CD4-positive, alpha-beta T cell treated with Interleukin-17A for 1 hour (primary cell): ENCODE measurements at regions not wholly inside any gene's neighbourhood (a gene's known extent, or its start where the extent isn't known, plus 50 kb on each side); places are given as distances from the start of the nearest gene placed in this dataset.

Source experiments
- DNase-seq: peaks from one replicate; pipeline ENCODE4 v3.0.0-alpha.2; 2020

DNA sequence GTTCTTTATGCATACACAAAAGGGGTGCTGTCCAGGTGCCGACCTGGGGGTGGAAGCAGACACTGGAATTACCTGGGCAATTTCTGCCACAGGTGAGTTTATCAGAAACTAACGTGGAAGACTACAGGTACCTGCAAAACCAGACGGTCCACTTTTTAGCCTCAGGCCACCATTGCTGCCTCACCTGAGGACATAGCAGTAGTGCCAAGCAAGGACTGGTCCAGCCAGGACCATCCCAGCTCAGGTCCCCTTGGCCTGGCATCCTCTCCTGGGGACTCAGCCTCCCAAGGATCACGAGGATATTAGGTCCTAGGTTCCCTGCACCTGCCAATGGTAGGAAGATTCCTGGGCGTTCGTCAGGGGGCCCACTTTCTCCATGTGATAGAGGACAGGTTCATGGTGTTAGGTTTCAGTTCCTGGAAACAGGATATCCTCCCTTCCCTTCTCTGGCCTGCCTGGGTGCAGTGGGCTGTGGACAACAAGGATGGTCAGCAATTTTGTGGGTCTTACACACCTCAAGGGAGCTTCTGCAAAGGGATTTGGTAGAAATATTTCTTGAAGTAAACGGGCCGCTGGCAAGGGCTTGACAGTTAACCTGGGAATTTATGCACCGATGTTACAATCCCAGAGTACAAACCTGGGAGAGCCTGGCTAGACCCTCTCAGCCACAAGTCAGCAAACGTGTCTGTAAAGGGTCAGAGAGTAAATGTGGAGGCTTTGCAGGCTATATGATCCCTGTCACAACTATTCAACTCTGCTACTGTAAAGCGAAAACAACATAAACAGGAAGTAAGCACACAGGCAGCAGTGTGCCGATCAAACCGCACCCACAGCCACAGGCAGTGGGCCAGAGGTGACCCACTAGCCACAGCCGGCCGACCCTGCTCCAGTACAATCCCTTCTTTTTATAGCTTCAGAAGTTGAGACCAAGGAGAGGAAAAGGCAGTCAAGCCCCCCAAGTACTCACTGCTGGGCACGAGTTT lies 71.4 kb upstream of the RAB4A start:
- peak; percentile 45 for DNase-seq

DNA sequence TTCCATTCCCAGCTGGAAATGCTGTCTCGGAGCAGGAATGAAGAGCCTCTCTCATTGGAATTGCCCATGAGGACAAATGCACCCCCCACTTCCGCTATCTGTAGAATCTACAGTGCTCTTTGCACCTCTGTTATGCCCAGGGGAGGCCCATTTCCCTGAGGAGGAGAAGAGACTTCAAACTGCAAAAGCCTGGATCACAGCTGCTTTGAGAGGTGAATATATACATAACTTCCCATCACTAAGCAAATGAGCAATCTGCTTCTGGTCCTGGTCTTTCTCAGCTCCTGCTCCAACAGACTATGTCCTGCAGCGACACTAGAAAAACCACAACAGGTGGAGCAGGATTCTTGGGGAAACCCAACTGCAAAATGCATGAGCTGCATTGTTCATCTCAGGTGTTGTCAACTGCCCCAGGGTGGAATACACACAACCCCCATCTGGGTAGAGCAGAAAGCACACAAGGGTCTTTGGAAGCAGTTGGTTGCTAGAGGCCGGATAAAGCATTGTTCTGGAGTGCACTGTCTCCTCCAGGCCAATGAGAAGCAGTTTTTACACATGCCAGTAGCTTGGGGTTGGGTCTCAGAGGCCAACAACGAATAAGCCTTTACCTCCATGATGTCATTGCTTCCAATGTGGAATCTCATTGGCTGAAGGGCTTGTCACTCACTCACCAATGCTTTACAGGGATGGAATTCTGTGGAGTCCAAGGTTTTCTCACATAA lies 67.7 kb upstream of the RAB4A start:
- DNase-seq: no peak

DNA sequence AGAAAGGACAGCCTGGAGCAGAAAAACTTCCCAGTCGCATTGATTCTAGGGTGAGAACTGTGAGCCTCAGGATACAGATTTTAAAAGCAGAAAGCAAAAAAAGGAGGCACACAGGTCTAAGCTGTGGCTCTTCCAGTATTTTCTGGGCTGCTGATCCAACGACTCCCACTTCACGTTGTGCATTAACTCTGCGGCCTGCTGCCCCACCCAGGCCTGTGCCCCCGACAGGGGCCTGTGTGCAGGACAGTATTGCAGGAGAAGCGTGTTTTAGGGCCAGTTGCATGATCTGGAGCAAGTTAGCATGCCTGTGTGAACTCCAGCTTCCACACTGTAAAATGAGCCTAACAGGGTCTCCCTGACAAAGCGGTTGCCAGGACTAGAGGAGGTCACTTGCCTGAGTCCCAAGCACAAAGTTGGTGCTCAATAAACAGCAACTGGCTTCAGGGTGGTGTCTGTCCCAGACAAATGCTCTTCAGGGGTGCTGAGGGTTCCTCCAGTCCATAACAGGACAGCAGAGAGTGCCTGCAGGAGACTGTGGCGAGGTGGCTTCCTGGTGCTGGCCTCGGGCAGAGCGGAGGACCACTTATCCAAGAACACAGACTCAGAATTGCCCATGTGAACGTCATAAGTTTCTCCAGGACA lies 66.8 kb upstream of the RAB4A start:
- no peak for DNase-seq

DNA sequence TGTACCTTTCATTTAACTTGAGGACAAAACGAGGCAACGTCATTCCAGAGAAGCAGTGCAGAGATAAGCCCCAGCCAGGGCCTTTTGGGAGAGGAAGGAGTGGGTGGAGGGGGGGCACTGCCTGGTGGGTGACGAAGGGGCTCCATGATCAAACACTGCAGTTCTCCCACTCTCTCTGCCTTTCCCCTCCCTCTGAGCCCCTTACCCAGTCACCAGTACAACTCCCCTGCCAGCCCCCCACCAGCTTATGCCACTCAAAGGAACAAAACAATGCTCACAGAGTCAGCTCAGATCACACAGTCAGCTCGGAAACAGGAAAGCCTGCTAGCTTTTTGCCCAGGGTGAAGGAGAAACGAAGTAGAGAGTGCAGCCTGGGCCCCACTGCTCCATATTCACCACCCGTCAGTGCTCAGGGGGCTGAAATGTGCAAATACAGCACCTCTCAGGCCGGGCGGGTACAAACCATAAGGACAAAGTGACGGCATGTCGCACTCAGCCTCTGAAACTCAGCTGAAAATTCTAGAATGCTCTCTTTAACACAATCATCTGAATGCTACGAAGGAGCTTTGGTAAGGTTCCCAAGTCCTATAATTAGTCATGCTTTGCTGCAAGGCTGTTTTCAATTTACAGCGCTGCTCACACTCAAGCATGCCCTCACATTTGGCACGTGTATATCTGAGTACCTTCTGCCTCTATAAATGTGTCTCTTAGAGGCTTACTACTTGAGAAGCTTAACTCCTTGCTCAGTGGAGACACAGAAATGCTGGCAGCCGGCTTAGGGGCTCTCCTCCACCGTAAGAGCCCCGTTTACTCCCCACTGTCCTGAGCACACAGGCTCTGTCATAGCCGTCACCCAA lies 65.8 kb upstream of the RAB4A start:
- no peak for DNase-seq

DNA sequence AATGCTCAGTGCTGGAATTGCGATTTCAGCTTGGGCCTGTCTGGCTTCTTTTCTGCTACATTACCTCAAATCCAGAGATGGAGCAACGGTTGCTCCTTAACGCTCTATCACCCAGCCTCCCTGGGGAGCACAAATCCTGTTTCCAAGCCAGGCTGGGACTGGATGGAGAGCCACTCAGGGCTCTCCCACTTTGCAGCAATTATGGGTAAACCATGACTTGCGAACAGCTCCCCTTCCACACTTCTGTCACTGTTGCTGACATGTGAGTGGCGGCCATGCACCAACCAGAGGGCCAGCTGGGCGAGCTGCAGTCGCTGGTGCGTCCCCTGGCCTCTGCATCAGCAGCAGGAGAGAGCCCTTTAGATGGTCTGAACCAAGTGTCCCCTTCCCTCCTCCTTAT lies 65.1 kb upstream of the RAB4A start:
- no peak for DNase-seq

DNA sequence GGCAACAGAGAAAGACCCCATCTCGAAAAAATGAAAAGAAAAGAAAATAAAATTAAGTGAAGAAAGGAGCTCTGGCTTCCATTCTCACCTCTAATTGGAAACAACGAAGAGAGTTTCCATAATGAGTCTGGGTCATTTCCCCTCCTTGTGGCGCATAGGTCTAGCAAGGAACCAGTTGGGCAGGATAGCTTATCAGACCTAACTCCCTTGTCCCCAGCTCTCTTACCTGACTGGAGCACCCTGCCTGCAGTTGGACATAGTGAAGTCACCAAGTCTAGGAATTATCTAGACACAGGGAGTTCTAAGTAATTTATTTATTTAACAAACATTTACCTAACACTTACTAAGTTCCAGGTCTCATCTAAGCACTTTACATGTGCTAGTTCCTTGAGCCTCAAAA lies 63.0 kb upstream of the RAB4A start:
- no peak for DNase-seq

DNA sequence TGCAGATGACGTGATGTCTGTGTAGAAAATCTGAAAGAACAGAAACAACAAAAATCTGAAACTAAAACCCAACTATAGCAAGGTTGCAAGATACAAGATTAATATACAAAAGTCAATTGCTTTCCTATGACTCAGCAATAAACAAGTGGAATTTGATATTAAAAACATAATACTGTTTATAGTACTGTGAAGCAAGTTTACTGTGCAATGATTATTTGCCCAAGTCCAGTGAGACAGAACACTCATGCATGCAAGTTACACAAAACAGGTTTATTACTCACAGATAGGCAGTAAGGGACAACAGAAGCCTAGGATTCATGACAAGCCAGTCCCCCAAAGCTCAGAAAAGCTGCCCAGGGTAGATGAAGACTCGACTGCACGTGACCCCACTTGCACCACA lies 62.4 kb upstream of the RAB4A start:
- DNase-seq: no peak

DNA sequence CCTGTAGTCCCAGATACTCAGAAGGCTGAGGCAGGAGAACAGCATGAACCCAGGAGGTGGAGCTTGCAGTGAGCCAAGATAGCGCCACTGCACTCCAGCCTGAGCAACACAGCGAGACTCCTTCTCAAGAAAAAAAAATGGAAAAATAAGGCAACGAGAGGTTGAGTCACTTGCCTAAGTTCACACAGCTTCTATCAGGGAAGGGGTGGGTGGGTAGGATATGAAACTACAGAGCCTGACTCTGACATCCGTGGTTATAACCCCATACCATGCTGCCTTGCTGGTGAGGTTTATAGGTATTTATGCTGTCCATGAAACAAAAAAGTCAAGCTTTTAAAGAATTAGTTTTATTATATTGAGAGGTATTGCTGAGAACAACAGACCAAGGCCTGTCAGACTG lies 61.5 kb upstream of the RAB4A start:
- DNase-seq: no peak

DNA sequence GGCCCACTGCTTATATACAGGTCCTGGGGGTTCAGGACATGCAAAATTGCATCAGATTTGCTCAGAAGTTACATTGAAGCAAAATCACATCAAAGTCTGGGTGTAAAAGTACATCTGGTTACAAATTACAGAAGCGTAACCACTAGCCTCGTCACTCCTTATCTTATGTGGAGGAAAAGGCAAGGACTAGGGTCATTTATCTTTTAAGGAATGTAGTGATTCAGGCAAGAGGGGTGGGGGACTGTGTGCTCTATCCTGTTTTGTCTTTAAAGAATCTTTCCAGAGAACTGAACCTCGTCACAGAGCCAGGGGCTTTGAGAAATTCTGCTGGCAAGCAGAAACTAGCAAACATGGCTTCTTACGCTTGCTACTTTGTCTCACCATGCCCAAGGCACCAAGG lies 61.1 kb upstream of the RAB4A start:
- DNase-seq: no peak

DNA sequence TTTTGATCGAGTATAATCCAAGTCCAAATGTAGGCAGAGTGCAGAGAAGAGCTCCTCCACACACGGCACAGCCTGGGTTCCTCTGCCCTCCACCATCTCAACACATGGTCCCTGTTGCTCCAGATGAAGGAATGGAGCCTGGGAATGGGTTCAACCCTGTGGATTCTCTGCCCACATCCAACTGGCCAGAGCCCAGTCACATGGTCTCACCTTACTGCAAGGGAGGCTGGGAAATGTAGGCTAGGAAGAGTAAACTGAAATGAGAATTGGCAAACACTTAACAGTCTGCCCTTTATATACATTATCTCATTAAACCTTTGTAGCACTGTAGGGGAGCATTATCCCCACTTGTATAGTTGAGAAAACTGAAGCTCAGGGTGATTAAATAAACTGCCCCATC lies 60.1 kb upstream of the RAB4A start:
- DNase-seq: no peak

DNA sequence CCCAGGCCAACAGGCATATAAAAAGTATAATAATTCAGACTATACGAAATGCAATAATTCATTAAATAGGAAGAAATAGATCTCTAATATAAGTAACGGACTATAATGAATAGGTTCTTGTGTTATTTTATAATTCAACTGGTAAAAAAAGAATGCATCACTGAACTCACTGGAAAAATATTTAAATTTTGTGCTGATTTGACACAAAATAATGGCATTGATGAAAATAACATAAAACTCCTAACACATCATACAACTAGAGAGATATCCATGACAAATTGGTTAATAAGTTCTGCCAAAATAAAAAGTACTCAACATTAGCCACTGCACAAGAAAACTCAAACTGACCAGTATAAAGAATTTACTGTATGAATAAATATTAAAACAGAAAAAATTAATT lies 57.1 kb upstream of the RAB4A start:
- DNase-seq: no peak

DNA sequence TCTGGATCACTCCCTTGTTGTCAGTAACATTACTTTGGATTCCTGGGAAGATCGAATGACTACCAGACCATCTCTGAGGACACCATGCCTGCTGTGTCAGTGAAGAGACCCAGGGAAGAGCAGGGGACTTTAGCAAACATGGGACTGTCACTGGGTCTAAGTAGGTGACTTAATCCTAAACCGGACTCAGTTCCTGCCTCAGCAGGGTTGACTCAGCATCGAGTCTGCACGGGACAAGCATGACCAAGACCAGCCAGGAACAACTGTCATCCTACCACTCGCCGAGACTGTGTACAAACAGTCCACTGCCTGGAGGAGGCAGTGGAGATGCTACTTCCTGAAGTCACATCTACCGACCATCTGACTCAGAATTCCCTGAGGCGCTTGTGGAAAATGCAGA lies 53.2 kb upstream of the RAB4A start:
- DNase-seq: no peak

DNA sequence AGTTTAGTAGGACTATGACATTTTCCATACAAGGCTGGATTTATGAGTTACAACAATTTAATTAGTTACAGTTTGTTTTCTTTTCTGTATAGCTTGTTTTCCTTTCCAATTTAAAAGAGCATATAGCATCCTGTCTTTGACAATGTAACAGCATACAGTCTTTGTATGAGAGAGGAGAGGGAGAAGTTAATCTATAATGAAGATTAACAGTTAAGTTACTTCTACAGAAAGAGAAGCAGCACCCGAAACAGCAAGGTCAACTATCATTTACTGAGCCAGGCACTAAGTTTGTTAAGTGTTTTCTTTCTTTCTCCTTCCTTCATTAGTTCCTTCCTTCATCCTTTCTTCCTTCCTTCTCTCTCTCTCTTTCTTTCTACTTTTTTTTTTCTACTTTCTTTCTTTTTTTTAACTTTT lies 52.3 kb upstream of the RAB4A start:
- no peak for DNase-seq

DNA sequence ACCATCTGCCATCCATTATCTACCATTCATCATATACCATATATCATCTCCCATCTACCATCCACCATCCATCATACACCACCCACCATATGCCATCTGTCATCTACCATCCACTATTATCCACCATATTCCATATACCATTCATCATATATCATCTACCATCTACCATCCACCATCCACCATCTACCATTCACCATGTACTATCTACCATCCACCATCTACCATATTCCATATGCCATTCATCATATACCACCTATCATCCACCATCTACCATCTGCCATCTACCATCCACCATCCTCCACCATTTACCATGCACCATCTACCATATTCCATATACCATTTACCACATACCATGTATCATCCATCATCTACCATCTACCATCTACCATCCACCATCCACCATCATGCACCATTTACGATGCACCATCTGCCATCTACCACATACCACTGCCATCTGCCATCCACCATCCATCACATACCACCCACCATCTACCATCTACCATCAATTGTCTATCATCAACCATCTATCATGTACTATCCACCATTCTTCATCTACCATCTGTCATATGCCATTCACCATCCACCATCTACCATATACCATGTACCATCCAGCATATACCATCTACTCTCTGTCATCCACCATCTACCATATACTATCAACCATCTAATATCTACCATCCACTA lies 50.6 kb upstream of the RAB4A start:
- no peak for DNase-seq

DNA sequence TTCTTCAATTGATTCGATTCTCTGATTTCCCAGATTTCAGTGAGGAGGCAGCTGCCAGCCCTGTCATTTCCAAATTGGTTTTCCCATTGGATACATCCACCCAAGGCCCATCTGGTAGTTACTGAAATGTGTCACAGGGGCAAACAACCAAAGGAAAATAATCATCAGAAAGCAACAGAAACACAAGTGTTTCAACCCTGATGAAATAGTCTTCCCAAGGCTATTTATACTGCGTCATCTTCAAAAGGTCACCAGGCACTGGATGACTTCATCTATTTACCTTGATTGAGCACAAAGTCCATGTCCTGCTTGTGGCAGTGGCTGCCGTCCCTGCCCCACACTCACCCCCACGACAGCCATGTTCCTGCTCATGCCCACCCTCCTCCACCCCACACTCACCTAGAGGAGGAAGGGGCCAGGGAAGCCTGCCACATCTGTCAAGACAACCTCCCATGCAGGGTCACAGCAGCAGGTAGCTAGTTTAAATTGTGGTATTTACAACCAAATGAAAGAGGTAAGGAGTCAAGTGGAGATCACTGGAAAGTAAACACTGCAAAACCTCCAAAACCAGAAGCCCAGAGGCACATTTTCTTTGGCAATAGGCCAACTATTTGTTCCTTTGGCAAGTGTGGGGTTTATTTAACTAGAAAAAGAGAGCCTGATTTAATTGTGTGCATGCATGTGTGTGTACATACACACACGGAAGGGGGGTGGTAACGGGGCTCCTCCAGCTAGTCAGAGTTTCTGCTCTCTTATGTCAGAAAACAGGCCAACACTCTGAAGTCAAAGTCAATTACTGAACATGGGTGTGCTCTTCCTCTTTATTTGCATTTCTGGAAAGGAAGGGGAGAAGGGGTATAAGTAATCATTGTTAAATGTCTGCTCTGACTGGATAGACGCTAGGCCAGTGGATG lies 49.5 kb upstream of the RAB4A start:
- DNase-seq: no peak
